NCI-H187 treated with DMSO at 0.1 percent for 48 hours (cell line): ENCODE measurements at regions not wholly inside any gene's neighbourhood (a gene's known extent, or its start where the extent isn't known, plus 50 kb on each side); places are given as distances from the start of the nearest gene placed in this dataset.

Experiments
- DNase-seq: peaks from one replicate; lab custom pipeline; 2025; lab: John Stamatoyannopoulos, UW

DNA sequence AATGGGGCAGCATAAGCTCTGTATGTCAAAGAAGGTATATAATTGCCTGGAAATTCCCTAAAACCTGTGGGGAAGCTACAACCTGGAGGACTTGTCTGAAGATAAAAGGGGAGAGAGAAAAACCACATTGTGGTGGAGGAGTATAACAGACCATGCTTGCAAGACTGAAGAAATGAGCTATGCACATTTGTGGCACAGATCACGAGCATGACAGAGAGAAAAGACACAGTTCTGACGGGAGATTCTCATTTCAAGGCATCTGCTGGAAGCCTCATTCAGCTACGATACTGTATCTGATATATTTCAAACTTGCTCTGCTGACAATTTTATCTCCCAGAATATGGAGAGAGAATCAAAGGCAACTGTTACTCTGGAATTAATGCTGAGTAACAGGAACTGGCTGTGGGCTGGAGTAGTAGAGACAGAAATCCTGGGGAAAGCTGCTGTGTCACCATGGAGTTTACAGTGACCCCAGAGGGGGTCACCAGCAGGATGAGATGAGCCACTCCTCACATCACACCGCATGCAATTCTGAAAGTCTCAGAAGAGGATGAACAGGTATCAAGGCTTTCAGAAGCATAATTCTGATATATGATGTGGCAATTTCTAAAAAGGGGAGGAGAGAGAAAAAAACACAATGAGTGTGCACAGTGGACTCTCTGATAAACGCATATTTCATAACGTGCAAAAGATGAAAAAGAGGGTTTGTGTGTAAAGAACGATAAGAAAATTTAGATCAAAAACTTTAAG lies 528.8 kb downstream of the IRX1 start:
- no peak for DNase-seq

DNA sequence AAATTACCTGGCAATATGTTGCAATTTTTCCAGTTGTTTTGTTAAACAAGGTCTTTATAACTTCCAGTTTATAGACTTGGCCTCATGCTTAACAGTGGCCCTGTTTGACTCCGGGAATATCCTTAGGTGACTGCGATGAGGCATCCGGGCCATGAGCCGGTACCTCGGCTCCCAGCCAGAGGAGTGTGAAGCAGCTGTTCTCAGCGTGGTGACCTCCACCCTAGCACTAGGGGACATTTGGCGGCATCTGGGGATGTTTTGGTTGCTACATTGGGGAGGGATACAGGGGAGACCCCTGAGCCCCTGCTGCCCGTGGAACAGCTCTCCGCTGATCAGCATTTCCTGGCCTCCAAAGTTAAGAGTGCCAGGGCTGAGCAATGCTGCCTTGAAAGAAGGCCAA lies 533.4 kb downstream of the IRX1 start:
- no peak for DNase-seq

DNA sequence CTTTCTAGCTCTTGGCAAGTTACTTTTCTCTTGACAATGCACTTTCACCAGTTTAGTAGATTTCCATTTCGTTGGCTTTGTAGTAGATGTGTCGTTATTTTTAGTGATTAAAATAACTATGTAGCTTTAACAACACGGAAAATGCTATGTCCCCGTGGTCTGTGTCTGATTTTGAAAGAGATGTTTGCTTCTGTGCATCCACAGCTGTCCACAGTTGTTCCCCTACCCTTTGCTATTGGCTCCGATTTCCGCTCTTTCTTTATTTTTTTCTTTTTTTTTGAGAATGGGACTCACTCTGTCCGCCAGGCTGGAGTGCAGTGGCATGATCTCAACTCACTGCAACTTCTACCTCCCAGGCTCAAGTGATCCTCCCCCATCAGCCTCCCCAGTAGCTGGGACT lies 533.9 kb downstream of the IRX1 start:
- DNase-seq, result no peak

DNA sequence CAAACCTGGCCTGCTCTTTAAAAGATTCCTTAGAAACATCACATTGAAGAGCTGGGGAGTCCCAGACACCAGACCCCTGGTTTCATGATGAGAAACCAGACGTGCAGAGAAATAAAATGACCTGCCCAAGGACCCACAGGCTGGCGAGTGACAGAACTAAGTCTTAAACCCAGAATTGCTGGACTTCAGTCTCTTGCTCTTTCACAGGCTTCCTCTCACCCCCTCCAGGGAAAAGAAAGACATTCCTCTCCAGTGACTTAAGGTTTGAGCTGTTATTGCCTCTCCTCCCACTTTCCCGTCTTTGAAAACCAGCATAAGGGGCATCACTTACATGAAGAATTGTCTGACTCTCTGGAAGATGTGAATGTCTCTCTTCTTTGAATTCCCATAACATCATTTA lies 535.2 kb downstream of the IRX1 start:
- no peak for DNase-seq

DNA sequence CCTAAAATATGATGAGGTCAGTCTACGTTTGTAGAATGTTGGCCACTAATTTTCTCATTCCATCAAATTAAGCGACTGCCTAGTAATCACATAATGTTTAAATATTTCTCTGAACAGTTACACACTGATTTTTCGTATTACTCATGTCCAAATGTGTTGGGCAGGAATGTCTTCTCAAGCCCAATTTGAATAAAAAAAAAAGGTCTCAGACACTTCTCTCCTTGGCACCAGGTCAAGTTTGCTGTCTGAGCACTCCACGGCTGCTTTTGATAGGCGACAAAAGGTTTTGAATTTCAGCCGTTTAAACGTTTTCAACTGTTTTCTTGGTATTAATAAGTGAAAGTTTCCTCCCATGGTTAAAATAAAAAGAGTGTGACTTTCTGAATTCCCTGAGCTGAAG lies 542.1 kb downstream of the IRX1 start:
- DNase-seq, result no peak

DNA sequence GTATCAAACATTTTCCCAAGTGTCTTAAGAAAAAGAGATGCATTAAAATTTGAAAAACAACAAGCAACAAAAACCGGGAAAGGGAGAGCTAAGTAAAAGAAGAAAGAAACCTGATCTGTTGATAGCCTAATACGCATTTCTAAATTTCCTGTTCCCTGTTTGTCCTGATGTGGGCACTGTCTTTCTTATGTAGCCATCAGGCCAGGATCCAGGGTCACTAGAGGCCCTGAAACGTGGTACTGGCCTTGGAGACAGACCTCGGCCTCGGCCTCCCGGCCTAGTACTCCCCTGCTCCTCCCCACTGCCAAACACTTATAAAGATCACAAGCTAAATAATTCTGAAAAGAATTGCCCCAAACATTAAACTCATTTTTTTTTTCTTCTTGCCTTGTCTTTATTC lies 547.2 kb downstream of the IRX1 start:
- no peak for DNase-seq

DNA sequence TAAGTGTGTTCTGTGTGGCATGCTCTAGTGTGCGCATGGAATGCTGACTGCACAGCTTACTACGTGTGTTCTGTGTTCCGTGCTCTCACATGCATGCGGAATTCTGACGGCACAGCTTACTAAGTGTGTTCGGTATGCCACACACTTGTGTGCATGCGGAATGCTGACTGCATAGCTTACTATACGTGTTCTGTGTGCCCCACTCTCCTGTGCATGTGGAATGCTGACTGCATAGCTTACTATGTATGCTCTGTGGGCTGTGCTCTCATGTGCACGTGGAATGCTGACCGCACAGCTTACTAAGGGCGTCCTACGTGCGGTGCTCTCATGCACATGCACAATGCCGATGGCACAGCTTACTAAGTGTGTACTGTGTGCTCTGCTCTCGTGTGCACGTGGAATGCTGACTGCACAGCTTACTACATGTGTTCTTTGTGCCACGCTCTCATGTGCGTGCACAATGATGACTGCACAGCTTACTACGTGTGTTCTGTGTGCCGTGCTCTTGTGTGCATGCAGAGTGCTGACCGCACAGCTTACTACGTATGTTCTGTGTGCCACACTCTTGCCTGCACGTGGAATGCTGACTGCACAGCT lies 548.9 kb downstream of the IRX1 start:
- no peak for DNase-seq

DNA sequence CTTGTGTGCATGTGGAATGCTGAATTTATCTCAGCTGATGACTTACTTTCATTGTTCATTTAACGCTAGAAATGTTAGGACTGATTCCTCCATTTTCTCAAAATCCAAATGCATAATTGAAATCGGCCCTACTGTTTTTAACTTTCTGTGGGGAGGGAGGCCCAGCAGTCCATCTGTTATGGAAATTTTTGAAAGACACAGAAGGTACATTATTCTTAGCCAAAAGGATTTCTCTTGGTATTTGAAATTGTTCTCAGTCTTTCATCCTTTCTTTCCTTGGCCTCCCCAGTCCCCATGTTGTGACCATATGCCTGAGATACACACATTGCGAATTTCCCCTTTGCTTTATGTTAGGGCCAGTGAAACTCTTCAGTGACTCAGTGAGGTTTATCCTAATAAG lies 549.9 kb downstream of the IRX1 start:
- DNase-seq, result no peak

DNA sequence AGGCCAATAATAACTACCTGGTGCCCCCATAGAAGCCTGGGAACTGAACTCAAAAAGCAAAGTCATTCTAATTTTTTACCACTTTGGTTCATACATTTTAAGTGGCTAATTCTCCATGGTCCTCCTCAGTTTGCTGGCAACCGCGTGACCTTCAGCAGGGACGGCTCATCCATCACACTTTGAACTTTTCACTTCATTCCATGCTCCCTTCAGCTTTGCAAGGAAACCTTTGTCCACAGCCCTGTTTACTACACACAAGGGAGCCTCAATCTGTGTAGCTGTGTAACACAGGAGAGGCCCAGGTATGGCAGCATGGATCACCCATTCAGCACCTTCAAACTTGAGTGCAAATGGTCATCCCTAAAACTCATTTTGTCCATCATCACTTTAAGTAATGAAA lies 552.4 kb downstream of the IRX1 start:
- no peak for DNase-seq

DNA sequence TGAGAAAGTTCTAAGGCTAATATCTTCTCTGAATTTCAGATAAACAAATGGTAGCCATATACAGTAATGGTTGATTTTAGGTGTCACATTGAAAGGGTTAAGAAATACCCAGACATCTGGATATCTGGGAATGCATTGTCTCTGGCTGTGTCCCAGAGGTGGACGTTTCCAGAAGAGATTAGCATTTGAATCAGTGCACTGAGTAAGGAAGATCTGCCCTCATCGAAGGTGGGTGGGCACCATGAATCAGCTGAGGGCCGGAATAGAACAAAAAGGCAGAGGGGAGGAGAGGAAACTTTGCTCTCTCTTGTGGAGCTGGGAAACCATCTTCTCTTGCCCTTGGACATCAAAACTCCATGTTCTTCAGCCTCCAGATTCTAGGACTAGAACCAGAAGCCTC lies 554.4 kb downstream of the IRX1 start:
- no peak for DNase-seq

DNA sequence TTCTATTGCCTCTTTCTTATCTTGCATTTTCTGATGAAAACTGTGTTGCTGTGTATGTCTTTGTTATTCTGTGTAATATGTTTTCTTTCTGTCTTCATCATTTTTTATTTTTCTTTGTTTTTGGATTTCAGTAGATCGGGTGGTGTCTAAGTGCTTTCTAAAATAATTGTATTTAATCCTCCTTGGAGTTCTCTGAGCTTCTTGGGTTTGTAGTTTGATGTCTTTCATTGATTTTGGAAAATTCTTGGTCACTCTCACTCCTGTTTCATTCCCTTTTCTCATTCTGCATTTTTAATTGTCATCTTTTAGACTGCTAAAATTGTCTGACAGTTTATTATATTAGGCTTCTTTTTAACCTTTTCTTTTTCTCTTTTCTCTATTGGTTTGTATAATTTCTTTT lies 560.5 kb downstream of the IRX1 start:
- DNase-seq, result no peak

DNA sequence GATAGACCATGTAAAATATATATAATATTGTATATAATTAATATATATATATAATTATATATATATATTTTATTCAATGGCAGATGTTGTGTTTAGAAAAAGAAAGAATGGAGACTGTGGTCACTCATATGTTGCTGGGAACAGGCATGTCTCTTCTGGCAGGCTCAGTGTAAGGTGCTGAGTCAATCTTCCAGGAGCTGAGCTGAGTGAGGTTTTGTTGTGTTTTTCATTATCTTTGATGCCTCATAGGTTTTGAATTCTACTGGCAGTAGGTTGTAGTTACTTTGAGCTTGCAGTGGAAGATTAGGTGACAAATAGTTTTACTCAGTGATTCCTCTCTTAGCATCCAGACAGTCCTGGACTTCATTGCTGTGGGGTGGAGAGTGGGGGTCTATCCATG lies 561.3 kb downstream of the IRX1 start:
- DNase-seq, result no peak

DNA sequence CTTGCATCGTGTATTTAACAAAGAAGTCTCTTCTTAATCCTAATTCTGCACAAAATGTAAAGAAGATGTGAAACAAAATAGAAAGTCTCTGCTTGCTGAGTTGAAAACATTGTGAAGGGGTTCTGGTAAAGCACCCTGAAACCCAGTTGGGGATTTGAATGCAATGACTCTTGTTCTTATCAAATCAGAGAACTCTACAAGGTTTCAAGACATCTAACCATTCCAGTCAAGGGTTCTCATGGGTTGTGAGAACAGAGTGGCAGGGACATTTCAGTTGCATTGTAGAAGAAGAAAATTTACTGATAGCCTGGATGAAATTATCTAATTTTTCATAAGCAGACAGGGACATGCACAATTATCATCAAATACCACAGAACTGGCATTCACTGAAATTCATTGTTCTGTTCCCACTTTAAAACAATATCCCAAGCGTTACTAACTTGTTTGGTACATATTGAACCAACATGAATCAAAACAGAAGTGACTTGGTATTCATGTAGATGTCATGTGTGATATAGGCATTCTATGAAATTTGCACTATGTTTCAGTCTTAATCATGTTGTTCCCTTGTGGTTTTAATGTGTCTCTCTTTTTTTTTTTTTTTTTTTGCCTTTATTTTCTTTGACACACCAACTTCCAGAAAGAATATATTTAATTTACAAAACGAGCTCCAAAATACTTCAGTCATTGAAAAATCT lies 563.3 kb downstream of the IRX1 start:
- no peak for DNase-seq

DNA sequence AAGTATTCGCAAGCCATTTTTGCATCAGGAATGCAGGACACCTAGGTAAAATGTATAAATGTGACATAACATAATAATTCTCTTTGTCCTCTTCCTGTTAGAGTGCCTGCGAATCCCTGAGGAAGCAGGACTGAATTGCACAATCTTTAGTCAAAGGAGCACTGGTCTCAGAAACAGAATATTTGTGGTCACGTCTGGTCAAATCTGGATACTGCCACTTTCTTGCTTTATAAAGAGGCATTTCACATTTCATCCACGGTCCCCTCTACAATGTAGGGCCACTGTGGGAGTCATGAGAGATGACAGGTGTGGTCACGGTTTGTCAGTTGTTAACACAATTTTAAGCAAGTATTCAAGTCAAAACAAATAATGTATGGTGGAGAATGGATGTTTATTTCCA lies 564.0 kb downstream of the IRX1 start:
- DNase-seq, result no peak

DNA sequence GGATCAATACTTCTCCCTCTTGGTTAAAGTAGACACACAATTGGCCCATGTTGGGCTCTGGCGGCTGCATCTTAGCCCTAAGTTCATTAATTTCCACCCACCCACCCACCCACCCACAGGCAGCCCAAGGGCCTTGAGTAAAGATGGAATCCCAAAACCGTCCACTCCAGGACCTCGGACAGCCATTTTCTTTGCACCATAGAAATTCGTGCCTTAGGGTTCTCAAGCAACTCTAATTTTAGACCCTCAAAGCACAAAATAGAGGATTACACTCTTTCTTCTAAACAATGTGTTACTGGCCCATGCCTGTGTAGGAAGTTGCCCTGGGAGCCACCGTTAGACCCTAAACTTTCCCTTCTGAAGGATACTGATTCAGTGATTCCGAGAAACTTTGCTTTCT lies 568.5 kb downstream of the IRX1 start:
- no peak for DNase-seq

DNA sequence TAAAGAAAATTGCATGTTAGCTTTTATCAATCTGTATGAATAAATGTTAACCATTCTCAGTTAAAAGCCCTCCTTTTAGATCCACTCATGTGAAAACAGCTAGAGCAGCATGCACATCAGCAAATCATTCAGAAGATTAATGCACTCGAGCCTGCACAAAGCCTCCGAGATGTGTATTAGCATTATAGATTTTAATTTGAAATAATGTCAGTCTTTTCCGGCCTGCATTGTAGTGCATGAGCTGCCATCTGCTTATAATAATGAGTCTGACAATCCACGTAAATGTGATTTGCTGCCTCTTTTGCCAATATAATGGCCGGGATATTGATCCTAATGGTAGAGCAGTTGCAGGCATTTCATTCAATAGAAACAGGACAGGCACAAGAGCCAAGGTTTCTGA lies 585.1 kb downstream of the IRX1 start:
- no peak for DNase-seq

DNA sequence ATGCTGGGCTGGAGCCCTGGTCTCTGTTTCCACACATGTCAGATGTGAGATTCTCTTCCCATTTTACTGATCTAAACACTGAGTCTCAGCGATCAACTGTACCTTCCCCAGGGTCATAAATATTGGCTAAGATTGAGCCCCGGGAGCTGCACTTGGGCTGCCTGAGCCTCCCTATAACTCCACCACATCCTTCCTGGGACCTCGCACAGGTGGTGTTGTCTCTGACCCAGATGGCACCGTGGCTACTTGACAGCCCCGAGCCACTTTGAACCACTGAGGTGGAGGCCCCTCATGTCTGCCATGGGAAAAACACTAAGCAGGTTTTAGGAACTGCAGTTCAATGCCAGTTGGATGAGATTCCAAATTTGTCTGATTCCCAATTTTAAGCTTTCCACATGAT lies 586.5 kb downstream of the IRX1 start:
- no peak for DNase-seq

DNA sequence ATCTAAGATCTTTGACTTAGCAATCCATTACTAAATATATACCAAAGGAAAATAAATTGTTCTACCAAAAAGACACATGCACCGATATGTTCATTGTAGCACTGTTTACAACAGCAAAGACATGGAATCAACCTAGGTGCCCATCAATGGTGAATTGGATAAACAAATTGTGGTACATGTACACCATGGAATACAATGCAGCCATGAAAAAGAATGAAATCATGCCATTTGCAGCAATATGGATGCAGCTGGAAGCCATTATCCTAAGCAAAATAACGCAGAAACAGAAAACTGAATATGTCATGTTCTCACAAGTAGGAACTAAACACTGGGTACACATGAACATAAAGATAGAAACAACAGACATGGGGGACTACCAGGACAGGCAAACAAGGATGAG lies 589.5 kb downstream of the IRX1 start:
- no peak for DNase-seq

DNA sequence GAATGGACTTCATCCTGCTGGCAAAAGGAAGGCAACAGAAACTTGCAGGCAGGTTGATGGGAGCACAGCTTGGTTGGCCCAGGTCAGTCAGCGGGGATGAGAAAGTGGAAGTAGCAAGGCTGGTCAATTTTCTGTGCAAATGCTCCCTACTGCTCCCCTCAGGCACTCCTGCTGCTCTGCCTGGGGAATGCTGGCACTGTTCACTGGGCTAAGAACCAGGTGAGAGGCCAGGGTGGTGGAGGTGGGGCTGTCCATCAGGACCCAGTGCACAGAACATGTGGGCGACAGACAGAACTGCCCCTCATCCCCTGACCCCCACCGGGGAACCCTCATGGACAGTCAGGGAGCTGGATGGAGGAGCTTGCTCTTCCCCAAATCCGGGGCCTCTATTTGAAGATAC lies 593.1 kb downstream of the IRX1 start:
- DNase-seq, result no peak

DNA sequence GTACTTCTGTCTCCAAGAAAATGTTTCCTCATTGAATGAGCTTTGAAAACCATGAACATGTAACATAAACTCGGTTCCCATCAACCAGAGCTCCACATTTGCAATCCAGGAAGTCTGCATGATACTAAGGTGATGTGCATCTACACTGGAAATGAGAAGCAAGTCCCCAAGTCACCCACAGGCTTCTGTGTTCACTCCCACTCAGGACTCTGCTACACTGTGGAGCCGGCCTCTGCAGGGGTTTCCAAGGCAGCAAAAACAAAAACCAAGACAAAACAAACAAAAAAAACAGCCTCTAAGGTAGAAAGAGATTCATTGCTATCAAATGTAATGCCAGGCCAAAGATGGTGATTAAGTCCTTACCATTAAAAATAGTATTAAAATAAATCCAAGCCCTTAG lies 593.7 kb downstream of the IRX1 start:
- no peak for DNase-seq

DNA sequence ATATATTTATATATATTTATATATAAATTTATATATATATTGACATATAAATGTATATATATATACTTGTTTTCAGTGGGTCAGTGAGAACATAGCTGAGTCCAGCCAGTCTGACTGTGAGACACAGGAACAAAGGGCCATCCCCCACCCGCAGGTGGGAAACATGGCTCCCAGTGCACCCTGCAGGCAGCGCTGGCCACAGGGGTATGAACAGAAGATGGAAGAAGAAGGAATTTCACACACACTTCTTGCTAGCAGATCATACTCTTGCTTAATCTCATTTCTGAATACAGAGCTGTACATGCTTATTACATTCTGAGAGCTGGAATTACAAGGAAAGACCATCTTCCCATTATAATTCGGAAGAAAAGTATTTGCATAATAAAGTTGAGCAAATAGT lies 595.4 kb downstream of the IRX1 start:
- DNase-seq, result no peak

DNA sequence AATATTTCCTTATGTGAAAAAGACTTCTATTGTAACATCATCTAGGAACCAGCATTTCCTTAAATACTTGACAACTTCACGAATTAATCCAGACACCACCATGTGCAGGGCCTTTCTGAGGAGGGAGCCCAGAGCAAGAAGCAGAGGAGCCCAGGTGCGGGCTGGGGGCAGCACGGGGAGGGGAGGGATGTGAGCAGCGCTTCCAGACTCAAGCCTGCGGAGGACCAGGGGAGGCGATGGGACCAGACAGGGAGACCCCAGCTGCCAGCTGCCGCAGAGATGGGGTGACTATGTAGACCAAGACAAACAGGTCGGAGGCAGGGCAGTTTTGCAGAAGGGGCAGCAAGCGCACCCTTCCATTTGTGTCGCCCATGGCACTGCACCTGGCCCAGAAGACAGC lies 596.1 kb downstream of the IRX1 start:
- no peak for DNase-seq

DNA sequence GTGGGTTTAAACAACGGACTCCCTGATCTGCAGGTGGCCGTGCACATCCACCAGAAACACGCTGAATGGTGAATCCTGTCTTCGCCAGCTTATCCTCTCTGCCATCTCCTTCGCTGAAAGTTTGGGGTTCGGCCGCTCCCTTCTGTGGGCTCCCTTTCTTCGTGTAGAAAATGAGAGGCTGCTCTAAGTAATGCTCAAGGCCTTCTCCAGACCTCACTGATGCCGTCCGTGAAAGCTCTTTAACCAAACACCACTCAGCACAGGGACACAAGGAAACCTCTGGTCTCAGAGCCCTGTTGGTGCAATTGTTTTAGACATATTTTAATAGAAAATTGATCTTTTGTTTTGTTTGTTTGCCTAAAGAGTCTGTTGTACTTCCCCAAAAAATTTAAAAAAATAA lies 596.5 kb downstream of the IRX1 start:
- DNase-seq, result no peak

DNA sequence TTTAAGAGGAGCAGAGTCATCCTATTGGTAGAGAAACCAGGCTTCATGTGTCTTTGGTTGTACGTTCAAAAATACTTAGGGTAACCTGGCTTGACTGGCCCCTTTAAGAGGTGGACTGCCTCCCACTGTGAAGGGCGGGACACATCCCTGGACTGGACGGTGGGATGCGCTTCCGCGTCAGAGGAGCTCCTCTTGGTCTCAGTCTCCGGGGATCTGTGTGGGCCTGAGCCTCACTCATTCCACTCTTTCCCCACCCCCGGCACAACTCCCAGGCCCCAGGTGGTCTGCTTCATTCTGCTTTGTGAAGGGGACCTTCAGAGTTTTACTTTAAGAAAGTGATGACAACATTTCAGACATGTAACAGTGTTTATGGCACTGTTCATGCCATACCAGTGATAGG lies 601.1 kb downstream of the IRX1 start:
- DNase-seq, result no peak
